HG03060 (cell line): ENCODE measurements at regions not wholly inside any gene's neighbourhood (a gene's known extent, or its start where the extent isn't known, plus 50 kb on each side); places are given as distances from the start of the nearest gene placed in this dataset.

ENCODE experiments used
- ATAC-seq: cut with Tn5 transposase; IDR thresholded peaks from one replicate; pipeline ENCODE4 v1.9.1; 2021; ENCODE audit warnings: low read depth, moderate number of reproducible peaks; ENCODE audit not compliant: unreplicated experiment

DNA sequence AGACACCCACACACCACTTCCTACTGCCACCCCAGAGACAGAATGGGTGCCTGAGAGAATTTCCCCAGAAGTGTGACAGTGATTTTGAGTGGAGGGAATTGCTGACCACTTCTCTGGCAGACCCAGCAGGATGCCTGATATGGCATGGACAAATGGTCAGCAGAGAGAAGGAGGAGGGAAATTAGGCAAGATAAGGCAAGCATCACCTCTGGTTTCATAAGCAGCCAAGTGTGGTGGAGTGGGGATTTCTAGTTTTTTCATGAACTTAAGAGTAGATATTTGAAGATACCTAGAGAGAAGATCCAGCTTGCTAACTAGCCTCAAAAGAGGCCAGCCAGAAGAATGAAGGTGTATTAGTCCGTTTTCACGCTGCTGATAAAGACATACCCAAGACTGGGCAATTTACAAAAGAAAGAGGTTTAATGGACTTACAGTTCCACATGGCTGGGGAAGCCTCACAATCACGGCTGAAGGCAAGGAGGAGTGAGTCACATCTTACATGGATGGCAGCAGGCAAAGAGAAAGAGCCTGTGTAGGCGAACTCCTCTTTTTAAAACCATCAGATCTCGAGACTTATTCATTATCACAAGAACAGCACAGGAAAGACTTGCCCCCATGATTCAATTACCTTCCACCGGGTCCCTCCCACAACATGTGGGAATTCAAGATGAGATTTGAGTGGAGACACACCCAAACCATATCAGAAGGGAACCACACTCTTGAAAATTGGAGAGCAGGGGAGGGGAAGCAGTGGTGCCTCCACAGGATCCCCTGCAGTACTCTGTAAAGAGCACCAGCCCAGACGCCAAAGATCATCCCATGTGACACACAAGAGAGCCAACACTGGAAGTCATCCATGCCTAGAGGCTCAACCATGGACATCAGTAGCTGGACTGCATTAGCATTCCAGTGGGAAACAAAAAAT, 64.2 kb downstream of the RBM43 start:
- ATAC-seq, result no peak

DNA sequence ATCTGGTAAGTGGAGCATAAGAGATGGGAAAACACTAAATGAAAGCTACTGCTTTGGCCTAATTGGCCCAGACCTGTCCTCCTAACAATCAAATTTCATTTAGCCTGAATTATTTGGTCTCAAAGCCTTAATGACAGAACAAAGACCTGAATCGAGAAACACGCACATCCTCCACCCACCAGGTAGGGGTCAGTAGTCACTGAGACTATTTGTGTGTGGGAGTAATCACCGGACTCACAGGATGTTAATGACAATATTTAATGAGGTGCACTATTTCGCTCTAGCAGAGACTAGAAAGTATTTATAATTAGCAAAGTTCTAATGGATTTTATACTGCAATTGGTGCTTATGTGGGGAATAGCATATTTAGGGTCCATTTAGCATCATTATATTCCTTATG, 68.1 kb downstream of the RBM43 start:
- ATAC-seq, result no peak

DNA sequence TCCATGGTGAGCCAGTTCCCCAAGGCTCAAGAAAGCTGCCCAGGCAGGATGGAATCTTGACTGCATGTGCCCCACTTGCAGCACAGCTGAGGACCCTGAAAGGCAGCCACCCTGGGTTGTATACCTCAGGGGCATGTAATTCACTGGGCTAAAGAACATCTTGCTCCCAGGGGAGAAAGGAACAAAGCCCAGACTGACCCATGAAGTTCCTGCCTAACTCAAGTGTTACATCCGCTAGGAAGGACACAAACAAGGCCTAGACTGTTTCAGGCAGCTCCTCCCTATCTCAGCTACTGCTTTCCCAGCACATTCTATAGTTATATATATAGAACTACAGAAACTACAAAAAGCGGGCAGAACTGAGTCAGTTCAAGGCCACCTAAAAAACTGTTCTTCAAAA, 69.0 kb downstream of the RBM43 start:
- no peak for ATAC-seq

DNA sequence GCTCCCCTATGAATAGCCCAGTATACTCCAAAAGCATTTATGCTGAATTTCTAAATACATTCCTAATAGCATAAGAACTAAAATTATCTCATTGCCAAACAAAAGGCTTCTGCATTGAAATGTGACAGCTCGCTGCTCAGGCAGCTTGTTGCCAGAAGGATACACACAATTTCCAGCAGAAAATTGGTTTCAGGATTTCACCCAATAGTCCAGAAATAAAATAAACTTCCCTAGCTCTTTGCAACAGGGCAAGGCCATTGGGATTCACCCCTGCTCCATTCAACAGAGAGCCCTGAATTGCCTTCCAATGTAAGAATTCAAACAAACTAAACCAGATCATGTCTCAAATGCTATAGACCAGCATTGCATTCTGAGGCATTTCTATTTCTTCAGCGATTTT, 70.7 kb downstream of the RBM43 start:
- ATAC-seq, result no peak

DNA sequence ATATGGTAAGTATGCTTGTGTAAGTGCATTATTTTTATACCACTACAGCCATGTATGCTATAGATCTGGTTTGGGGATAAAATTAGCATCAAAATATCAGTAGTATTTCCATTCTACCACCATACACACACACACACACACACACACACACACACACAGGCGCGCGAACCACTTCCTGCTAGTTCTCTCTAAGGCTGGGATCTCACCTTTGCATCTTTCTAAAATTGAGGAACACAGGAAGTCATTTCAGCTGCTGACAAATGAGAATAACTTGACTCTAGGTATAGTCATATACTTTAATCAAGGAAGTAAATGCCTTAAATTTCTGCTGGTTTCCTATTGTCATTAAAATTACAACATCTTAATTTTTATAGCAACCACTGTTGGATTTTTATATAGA, 72.5 kb downstream of the RBM43 start:
- no peak for ATAC-seq

DNA sequence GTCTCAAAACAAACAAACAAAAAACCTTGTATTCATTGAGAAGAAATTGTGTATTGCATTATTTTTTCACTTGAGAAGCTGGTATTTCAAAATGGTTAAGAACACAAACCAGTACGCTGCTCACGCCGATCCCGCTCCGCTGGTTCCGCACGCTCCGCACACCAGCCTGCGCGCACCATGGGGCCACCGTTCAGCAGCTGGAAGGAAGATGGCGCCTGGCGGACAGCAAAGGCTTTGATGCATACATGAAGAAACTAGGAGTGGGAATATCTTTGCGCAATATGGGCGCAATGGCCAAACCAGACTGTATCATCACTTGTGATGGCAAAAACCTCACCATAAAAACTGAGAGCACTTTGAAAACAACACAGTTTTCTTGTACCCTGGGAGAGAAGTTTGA, 75.7 kb downstream of the RBM43 start:
- no peak for ATAC-seq

DNA sequence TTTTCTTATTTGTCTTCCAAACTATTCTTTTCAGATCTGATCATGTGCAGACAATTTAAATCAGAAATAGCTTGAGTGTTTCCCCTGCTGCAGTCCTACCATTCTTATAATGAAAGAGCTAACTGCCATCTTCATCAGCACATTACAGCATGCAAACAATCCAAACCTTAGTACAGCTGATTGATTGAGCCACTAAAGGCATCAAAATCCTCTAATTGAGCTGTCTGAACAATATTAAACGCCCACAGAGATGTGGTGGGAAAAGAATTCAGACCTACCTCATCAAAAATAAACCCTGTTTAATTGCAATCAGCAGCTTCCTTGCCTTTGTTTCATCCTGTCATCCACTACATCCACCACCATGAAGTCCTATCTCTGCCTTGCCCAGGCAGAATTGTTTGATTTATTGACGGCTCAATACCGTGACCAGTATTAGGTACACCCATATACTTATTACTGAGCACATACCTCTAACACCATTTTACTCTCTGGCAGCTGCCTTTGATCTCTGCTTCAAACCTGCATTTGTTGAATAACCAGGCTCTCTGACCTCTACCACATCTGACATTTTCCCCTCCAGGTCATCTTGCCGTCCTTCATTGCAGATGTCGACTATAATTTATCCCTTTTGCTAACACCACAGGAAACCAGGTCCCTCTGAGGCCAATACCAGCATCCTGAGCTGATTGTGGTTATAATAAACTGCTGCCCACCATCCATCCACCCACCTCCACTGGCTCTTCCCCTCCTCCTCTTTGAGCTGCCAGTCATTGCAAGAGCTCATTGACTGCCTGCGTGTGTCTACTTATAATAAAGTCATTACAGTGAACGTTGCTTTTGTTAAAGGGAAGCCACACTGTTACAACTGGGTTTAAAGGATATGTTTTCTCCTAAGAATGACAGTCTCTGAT, 78.5 kb downstream of the RBM43 start:
- ATAC-seq, result no peak

DNA sequence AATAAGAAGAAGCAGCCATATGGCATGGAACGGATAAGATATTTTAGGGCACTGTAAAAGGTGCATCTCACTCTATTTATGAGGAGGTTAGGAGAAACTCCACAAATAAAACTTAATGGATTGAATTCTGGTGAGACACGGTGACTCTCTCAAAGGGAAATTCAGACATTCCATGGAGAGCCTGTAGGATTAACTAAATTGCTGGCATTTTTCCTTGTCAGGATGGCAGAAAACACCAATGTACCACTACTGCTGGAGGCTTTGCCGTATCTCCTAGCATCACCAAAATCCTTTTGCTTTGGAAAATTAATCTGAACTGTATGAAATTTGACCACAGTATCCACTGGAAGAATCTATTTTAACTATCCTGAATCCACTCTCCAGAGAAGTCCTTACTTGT, 79.3 kb downstream of the RBM43 start:
- no peak for ATAC-seq

DNA sequence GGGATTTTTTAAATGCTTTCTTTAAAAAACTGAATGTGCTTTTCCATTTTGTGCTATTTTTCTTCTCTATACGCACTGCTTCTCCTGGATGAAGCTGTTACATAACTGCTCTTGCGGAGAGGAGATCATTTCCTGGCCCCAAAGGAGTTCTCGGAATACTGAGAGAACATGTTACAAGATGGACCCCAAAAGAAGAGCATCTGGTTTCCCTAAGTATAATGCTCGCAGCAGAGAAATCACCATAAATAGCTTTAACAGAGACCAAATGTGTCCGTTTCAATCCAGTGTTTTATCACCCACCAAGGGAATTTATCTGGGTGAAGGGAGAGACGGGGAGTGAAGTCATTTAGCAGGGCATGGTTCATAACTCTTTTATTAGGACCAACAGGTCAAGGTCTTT, 80.1 kb downstream of the RBM43 start:
- ATAC-seq, result no peak

DNA sequence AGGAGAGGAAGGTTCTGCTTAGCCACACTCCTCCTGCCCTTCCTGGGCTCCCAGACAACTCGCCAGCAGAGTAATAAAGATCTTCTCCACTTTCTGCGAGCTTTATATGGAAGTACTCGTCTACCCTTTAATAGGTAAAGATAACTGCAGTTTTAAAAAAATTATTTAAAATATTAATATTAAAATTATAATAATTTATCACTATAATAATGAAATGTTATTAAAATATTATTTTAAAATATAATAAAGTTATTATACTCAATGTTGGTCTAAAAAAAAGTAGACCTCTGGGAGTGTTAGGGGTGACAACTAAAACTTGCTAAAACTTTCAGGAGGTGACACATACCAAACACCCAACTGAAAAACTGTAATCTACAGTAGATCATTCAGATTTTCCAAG, 81.5 kb downstream of the RBM43 start:
- ATAC-seq, result no peak

DNA sequence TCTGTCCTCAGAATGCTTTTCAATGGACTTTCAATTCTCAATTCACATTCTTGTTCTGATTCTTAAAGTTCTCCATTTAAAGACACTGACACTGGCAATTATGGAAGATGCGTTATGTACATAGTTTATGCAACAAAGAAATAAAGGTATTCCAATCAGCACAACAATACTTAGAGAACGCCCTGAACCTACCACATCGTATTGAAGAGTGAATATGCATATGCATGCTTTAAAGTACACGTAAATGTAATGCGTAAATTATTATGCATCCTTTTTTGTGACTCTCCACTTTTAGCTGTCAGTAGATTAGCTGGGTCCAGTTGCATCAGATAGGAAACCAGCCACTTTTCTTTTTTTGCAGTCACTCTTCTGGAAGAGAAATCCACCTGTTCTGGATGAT, 83.5 kb downstream of the RBM43 start:
- ATAC-seq, result no peak

DNA sequence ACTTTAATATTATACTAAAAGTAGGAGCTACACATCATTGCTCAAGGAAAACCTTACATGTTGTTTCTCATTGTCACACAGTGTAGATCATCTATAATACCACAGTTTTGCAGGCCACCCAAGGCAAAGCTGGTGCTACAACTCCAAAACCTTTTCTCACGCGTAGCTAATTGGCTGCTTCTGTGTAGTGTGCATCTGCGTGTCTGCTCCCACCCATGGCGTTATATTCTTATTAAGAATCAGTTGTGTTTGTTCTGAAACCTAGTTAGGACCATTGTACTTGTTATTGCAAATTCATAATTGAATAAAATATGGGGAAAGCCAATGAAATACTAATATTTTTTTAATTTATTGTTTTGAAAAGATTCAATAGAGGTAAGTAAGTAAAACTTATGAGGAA, 83.9 kb downstream of the RBM43 start:
- no peak for ATAC-seq

DNA sequence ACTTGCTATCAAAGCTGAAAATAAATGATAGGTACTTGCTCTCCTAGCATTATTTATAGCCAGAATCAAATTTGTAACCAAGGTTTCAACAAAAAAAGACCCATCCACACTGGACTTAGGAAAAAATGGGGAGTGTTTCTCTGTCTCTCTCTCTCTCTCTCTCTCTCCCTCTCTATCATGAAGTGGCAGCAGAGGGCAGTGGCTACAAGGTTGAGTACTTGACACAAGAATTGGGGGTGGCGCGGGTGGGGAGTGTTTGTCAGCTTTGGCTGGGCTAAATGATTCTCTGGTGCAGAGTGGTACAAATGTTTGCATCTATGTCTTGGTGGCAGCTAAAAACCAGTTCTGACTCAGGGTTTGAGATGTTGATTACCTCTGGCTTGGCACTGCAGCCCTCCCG, 85.0 kb downstream of the RBM43 start:
- no peak for ATAC-seq

DNA sequence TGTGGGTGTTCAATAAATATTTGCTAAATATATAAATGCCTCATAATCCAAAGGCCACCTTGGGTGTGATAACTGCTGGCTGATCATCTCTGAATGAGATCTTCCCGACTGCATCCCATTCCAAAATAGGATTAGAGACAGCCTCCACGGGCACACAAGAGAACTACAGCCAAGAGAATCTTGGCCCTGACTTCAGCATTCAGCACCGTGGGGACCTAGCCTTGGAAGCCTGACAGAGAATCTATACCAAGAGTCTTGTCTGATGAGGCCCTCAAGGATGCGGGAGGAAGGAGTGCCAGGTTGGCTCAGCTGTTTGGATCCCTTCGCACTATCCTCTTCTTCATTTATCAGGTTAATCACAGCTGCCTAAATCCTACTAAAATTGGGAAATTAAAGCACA, 85.8 kb downstream of the RBM43 start:
- no peak for ATAC-seq

DNA sequence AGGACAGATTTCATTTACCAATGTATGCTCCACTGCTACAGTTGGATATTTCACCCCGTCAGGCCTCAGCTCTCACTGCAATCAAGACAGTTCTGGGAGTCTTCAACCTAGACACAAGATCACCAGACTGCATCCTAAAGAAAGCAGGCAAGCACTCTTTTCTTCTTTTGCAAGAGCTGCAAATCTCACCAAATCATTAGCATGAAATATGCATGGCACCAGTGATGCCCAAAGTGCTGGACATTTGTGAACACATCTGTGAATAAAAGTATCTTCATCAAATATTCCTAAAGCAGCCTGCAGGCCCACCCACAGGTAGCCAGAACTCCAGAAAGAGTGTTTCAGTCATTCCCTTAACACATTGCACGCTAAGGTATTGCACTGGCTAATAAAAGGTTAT, 87.5 kb downstream of the RBM43 start:
- no peak for ATAC-seq

DNA sequence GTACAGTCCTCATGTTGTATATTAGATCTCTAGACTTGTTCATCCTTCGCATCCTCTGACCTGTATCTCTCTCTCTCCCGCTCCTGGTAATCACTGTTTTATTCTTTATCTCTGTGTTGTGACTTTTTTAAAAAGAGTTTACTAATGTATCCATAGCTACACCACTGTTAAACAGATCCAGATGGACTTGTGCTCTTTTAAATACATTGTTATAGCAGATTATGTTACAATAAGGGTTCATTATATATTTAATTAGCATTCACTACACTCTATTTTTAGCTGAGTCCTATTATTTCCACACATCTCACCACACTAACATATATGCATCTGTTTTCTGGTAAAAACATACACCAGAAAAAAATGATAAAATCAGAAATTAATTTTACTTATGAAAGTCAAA, 90.5 kb downstream of the RBM43 start:
- no peak for ATAC-seq

DNA sequence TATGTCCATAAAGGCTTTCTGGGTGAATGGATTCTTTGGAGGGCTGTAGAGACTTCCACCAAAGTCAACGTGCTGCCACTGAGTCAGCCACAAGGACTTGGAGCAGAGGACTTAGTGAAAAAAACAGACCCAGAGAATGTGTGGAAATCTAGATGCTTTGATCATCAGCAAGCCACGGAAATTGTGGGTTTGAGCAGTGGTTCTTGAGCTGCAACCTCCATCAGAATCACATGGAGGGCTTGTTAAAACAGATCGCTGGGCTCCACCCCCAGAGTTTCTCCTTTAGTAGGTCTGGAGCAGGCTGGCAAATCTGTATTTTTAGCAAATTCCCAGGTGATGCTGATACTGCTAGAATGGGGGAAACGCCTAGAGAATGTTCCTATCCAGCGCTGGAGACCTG, 95.3 kb downstream of the RBM43 start:
- ATAC-seq, result no peak

DNA sequence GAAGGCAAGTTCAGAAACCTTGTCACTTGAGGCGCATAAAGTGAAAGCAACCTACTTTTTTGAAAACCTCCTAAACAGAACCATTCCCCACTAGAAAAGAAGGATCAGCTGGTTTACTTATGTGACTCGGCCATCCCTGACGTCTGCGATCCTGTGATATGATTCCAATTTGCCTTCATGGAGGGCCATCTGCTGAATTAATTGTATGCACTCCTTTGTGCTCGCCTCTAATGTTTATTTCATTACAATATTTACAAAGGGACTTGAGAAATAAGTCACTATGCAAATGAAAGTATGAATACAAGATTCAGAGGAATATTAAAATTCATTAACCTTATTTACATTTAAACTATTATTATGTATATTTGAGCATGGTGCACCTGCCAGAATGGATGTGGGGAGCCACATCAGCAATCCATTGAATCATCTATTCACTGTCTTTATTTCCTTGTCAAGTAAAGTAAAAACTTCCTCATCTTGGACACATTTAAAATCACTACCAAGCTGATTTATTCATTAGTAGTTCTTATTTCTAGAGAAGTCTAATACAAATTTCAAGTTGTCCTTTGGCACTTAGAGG, 96.5 kb downstream of the RBM43 start:
- no peak for ATAC-seq

DNA sequence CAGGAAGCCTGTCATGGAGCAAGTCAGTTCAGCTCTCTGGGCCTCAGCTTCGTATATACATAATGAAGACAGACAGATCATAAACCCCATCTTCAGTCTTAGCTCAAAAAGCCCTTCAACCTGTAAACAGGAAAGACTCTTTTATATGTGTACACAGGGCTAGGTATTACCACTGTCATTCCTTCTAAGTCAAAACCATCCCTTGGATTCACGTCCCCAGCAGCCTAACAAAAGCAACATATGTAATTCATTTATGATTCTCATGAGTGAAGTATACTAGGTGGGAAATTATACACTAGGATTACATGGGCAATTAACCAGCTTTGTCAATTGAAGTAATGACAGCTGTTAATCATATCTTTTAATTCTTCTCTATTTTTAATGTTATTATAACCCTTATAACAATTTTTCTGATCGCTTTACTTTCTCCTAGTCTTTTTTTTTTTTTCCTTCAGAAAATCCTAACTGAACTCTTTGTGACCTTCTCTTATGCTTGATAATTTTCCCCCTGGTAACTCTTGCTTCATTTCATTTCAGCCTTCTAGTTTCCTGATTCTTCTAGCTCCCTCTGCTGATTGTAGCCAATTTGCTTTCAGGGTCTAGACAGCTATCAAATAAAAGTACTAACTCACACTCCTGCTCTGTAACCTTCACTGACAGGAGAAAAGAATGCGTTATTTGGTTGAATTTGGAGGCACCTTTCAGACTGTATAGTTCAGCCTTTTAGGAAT, 99.7 kb downstream of the RBM43 start:
- ATAC-seq, result no peak

DNA sequence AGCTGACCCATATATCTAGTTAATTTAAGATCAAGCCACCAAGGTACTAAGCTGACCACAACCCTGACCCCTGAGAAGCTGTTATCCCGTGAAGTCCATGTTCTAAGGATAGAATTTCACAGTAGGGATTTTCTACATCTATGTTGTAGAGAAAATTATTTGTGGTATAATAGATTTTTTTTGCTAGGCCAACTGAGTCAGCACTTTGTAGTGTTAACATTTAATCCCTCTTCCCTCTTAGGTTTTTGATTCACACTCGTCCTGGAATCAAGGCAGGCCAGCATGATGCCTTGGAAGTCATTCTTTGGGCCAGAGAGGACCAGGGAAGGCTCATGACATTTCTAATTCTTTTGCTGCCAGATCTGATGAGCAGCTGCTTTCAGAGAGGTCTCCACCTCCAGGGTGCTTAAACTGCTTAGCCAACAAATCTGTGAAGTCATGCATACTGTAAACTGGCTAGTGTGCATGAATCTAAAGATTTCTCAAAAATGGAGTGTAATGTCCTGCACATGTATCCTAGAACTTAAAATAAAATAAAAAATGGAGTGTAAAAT, 102.5 kb downstream of the RBM43 start:
- no peak for ATAC-seq
